ENCODE measurements at regions not wholly inside any gene's neighbourhood (a gene's known extent, or its start where the extent isn't known, plus 50 kb on each side); places are given as distances from the start of the nearest gene placed in this dataset.
"Not testable (repeated sequence)": the region's sequence is repeated elsewhere in the genome, so short reads cannot be mapped to it uniquely, and the experiment has no call there.

DNA sequence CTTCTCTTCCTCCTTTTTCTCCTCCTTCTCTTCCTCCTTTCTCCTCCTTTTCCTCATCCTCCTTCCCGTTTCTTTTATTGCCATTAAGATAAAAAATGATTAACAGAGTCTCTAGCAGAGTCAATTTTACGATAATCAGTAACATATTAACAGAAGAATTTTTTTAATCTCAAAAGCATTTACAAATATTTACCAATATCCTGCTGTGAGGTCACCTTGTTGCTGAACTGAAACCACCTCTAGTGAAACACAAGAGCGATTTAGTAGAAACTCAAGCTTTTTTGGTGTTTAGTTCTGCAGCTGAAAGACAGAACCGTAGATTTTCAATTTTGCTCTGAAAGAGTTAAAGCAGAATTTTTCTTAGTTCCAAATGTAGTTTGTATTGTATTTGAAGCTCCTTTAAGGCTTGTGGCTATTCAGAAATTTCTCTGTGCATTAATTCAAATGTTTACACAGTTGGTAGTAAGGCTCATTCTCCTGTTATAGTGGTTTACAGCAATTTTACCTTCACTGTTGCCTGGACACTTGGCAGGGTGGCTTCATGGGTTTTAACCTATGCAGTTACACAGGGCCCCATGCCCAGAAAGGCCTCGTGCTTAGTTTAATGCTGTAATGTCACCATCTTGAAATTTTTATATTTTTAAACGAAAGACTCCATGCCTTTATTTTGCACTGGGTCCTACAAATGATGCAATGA lies 1106.6 kb upstream of the FAM98A start:
- no peak for DNase-seq (ENCODE audit: low spot score)

DNA sequence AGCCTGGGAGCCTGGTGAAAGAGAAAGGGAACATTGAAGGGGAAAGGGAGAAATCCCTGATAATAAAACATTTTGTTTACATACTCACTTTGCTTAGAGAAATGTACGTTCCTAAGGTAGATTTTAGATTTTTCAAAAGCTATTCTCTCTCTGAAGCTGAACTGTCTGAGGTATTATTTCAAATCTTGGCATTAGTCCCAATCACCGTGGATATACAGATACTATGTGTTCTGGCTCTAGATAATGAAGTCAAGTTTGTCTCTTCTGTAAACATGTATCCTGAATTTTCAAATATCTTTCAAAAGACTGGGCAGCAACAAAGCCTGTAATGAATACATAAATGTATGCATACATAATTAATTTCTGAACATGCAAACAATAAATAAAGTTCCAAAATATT lies 1104.2 kb upstream of the FAM98A start:
- no peak for DNase-seq (ENCODE audit: low spot score)

DNA sequence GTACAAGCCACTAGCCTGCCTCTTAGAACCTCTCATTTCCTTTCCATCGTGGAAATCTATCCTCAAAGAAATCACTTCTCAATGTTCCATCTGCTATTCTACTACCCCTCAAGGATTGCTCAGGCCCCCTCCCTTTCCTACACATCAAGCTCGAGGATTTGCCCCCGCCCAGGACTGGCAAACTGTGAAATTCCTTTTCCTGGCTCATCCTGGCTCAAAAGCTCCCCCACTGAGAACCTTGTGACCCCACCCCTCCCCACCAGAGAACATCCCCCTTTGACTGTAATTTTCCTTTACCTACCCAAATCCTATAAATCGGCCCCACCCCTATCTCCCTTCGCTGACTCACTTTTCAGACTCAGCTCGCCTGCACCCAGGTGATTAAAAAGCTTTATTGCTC lies 1103.3 kb upstream of the FAM98A start:
- not testable (repeated sequence) for DNase-seq (ENCODE audit: low spot score)

DNA sequence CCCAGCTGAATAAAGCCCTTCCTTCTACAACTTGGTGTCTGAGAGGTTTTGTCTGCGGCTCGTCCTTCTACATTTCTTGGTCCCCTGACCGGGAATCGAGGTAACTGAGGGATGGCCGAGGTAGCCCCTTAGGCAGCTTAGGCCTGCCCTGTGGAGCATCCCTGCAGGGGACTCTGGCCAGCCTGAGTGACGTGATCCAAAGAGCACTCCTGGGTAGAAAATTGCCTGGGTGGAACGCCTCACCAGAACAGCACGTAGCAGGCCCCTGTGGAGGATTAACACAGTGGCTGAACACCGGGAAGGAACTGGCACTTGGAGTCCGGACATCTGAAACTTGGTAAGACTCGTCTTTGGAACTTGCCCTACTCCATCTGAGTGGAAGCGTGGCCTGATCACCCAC lies 1078.5 kb upstream of the FAM98A start:
- not testable (repeated sequence) for DNase-seq (ENCODE audit: low spot score)

DNA sequence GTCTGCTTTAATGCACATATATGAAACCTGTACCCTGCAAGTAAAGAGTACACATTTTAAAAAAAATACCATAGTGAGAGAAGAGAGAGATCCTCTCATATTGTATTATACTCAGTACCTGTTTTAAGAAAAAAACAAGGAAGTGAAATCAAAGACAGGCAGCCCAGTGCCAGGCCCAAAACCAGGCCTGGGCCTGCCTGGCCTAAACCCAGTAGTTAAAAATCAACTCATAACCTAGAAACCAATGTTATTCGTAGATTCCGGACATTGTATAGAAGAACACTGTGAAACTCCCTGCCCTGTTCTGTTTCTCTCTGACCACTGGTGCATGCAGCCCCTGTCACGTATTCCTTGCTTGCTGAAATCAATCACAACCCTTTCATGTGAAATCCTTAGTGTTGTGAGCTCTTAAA lies 1078.0 kb upstream of the FAM98A start:
- DNase-seq (ENCODE audit: low spot score), result not testable (repeated sequence)

DNA sequence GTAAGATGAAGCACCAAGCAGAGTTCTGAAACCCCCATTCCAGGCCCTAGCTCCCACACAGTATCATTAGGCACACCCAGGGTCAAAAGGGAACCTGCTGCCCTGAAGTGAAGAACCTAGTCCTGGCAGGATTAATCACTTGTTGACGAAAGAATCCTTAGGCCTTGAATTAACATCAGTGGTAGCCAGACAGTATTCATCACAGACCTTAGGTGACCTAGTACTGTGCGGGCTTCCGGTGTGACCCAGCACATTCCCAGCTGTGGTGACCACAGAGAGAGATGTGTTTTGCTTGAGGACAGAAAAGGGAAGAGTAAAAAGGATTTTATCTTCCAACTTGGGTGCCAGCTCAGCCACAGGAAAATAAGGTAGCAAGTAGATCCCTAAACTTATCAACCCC lies 1071.4 kb upstream of the FAM98A start:
- DNase-seq (ENCODE audit: low spot score), result no peak

DNA sequence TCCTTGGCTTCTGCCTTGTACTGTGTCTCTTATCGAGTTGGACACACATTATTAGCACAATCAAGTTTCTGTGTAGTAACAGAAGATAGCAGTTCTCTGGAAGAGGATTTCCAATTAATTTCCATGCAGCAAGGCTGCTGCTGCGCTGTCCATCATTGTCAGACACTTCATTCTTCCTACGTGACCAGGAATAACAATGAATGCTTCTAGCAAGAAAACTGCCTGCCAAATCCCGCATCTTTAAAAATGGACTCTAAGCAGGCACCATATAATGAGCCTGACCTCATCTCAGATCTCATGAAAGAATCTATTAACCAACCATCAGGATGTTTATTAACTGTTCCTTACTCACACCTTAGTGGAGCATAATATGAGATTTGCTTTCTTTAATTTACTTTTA lies 1067.7 kb upstream of the FAM98A start:
- no peak for DNase-seq (ENCODE audit: low spot score)

DNA sequence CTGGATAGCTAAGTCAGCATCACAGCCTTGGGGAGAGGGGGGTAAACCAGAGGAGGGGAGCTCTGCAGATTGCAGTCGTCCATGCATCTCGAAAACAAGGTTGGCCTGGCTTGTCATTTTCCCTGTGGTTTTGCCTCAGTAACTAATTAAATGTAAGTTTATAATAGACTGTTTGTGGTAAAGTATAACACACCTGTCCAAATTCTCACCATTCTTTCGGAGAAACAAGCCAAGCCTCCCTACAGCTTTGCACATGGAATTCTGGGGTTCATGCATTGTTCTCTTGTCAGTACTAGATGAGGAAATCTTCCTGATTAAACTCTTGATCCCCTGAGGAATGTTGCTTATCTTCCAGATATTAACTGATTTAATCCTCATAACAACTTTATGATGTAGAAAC lies 1065.2 kb upstream of the FAM98A start:
- DNase-seq (ENCODE audit: low spot score), result no peak

DNA sequence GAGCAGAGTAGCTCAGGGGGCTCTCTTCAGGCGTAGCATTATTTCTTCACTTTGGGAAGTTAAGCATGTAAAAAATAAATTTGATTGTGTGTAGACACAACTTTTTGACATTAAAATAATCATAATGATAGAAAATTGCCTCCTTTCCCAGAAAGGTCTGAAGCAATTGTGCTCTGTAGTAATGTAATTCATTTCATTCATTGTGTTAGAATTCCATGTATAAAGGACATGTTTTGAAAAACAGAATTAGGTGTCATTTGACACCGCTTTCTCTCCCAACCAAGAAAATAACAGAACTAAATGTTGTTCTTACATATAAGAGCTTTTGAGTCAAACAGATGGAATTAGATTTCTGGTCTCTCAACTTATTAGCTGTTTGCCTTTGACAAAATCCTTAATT lies 1064.2 kb upstream of the FAM98A start:
- no peak for DNase-seq (ENCODE audit: low spot score)

DNA sequence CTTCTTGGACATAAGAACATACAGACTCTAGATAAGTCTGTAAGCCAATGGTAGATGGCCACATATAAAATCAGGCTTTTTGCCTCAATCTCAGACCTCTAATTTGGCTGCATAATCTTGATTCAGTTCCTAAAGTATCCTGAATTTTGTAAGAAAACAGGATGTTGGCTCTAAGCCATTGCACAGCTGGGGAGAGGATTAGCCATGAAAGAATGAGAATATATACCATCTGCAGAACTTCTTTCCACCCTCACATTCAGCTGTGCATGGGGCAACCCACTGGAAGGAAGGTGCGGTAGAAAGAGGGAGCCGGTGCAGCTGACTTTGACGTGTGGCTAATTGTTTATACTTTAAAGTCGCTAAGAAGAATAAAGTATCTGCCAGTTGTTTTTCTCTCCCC lies 1061.6 kb upstream of the FAM98A start:
- no peak for DNase-seq (ENCODE audit: low spot score)

DNA sequence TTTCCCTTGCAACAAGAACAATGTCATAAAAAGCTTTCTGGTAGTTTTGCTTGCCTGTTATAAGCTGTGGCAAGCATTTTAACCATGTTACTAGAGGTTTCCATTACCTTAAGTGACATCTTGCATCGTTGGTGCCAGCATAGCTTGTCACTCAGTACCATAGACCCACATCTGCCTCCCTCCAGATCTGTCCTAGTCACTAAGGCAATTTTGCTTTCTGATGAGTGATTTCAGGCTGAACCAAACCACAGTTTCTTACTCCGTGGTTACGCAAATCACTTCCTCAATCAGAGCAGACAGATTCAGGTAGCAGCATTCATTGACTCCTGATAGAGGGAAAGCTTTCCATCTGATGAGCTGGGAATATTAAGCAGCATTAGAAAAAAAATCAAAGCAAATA lies 1057.5 kb upstream of the FAM98A start:
- no peak for DNase-seq (ENCODE audit: low spot score)

DNA sequence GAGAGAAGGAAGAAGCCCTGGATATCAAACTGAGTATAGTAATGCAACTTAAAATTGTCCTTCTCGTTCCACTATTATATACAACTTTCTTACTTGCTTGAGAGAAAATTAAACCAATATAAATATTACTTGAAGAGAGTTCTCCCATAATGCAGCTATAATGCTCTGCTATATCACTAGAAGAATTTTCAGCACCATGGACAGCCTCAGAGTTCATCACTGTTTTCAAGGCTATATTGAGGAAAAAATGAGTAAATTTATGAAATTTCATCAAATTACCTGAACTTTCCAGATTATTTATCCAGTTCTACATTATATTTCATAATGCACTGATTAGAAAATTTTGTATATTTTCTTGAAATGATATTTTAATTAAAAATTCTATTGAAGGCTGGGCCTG lies 1053.5 kb upstream of the FAM98A start:
- DNase-seq (ENCODE audit: low spot score), result no peak

DNA sequence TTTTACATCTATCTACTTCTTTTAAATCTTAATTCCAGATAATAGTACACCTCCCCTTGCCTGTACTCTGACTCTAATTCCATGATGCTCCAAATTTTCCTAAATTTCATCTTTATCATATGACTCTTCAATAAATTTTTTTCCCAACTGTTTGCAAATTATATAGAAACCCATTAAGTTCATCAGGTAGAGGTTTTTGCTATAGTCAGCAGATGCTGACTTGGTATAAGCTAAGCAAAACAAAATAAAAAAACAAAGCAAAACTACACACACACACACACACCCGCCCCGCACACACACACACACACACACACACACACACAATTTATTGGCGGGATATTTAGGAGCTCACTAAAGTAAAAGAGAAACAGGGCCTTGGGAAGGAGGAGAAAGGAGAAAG lies 1047.8 kb upstream of the FAM98A start:
- no peak for DNase-seq (ENCODE audit: low spot score)

DNA sequence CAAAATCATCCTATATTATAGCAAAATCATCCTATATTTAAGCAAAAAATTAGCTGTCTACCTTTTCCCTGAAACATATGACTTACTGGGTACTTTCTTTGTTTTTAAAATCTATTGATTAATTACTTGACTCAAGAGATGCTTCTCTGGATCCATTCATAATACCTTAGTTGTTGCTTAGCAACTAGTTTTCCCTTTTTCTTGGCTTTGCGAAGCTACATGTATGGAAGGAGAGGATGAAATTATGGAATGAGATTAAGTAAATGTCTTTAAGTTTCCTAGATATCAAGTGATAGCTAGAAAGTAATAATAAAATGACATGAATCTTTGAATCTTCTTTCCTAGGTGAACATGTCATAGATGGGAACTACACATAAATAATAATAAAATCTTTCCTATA lies 1033.2 kb upstream of the FAM98A start:
- no peak for DNase-seq (ENCODE audit: low spot score)

DNA sequence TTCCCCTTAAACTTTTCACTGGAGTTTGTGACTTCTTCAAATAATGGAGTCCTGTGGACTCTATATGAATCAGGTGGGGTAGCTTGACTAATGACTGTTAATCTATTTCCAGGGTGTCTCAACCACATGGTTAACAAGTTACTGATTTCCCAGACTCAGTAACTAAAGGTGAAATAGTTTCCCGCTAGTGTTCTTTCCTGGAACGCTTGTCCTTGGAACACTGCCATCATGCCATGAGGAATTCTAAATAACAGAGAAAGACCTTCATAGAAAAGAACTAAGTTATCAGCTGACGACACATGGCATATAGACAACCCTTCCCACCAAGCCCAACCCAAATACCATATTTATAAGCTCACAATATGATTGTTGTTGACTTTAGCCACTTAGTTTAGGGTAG lies 1027.9 kb upstream of the FAM98A start:
- no peak for DNase-seq (ENCODE audit: low spot score)

DNA sequence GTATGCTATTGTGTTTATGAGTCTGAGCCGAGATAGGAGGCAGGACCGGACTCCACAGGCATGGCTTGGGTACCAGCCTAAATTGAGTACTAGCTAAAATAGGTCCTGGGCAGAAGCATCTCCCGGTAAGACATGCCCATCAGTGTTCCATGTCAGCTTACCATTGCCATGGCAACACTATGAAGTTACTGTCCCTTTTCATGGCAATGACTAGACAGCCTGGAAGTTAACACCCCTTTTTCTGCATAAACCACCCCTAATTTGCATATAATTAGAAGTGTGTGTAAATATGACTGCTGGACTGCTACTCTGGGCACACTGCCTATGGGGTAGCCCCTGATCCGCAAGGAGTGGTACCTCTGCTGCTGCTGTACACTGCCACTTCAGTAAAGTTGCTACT lies 1005.1 kb upstream of the FAM98A start:
- no peak for DNase-seq (ENCODE audit: low spot score)

DNA sequence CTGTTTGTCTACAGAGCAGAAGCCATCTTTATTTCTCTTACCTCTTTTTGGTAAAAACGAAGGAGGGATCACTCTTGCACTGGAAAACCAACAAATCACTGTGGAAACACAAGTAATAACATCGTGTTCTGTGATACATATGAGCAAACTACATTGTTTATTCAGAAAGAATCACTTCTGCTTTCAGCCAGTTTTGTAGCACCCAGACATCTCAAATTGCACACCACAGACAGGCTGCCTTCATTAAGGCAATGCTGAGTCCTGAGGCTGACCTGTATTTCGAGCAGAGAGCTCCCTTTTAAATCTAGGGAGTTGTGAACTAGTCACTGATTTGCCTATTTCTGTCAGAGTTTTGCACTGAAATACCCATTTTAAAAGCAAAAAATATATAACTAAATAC lies 1003.2 kb upstream of the FAM98A start:
- no peak for DNase-seq (ENCODE audit: low spot score)

DNA sequence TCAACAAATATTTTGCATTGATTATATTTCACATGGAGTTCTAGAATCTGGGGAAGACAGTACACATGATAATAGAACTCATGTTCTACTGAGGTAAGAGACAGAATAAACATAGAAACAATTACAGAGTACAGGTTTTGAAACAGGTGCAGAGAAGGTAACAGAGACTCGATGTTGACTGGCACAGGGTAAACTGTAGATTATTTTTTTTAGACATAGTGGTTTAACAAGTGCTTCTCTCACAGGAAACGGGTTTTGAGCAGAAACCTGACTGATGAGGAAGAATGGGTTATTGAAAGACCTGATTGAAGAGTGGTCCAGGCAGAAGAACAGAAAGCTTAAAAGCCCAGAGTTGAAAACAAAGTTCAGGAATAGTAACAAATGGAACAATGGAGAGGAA lies 1002.5 kb upstream of the FAM98A start:
- no peak for DNase-seq (ENCODE audit: low spot score)

DNA sequence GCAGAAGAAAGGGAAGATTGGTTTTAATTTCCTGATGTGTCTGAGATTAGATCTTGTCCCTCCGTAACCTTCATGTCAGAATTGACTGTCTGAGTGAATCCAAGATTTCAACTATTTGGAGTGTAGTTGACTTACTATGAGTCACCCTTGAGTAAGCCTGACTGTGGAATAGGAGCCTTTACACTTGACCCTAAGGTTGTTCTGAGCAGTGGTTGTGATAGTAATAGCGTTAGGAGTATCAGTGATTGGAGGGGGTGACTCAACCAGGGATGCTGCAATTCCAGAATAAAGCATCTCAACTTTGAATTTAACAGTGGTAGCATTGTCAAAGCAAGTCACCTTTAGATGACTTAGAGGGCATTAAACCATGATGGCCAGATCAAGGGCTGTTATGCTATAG lies 979.5 kb upstream of the FAM98A start:
- no peak for DNase-seq (ENCODE audit: low spot score)

DNA sequence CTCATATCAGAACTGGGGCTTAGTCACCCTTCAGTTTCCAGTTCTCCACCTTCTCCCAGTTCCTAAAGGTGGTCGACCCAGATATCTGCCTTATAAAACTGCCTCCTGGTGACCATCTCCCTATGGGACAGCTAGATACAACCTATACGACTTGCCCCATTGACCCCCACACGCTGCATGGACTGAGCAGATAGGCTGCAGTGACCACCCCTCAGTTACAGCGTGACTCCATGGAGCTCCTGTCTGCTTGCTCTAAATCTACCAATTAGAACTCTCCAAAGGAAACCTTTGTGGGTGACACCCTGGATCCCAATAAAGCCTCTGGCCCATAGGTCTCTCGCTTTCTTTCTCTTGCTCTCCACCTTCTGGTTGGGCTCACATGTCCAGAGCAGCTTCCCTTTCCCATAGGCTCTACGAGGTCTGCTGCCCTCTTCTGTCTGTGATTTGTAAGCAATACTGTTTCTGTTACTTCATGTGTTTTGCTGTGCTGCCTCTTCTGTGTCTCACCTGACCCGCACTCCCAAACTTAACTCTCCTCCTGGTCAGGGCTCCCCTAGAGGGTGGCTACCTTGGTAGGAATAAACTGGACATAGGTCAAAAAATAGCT lies 971.3 kb upstream of the FAM98A start:
- no peak for DNase-seq (ENCODE audit: low spot score)

DNA sequence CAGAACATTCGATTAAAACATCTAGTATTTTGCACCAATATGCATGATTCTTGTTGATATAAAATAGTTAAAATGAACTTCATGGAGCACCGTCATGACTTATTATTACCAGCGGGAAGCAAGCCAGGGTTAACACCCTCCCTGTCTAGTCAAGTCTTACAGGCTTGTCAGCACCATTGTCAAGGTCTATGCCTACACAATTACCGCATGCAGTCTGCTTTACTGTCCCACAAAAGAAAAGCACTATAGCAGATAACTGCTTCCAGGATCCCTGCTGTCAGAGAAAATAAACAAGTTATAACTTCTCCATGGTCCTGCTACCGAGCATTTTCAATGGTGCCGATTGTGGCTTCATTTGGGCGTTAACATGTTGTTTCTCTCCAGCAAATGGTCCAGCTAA lies 968.0 kb upstream of the FAM98A start:
- DNase-seq (ENCODE audit: low spot score), result no peak

DNA sequence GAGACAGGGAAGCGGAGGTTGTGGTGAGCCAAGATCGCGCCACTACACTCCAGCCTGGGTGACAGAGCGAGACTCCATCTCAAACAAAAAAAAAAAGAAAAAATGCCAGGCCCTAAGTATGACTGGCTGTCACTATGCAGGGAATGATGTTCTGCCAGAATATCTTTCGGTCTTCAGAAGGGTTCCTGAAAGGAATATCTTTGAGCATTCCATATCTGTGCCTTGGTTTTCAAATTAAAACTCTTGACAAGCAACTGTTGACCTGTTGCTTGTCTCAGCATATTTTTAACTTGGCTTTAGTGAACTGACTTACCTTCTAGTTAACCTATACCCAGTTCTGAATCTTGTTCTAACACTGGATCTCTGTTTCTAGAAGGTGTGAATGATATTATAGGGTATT lies 953.2 kb upstream of the FAM98A start:
- DNase-seq (ENCODE audit: low spot score), result no peak

DNA sequence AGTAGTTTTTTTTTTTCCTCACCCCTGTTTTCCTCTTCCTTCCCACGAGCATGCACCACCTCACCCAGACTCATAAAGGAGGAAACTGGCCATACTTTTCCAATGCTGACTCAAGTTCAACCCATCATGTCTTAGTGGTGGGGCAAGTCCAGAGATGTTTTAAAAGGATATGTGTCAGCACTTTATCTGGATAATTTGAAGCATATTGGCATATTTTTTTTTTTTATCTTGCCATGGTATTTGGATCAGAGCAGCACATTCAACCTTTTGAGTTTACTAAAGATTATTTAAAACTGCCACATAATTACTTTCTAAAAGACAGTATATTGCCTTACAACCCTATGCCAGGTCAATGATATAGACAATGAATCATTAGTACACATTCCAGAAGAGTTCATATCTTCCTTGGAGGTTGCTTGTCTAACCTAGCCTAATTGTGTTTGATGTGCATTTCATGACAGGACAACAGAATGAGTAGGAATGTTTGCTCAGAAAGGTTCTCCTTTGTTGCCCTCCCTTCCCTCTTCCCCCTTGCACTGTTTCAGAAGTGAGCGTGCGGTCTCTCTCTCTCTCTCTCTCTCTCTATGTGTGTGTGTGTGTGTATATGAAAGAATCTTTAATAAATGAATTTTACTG lies 950.7 kb upstream of the FAM98A start:
- DNase-seq (ENCODE audit: low spot score), result no peak

DNA sequence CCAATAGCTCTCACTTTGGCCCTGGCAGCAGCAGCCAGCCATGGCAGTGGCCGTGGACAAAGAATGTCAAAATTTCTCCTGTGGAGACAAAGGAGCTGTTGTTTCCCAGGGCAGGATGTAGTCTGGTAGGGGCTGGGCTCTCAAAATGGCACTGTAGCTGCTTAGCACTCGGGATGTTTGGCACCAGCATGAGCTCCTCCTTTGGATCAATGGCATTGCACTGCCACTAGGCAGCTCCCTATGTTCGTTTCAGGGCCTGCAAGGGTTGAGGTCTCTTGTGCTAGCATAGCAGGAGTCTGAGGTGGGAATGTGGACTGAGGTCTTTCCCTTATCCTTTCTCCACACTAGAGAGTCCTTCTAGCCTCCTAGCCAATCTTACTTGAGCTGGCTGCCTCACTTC lies 948.8 kb upstream of the FAM98A start:
- DNase-seq (ENCODE audit: low spot score), result no peak
